ENCODE measurements at regions not wholly inside any gene's neighbourhood (a gene's known extent, or its start where the extent isn't known, plus 50 kb on each side); places are given as distances from the start of the nearest gene placed in this dataset.

DNA sequence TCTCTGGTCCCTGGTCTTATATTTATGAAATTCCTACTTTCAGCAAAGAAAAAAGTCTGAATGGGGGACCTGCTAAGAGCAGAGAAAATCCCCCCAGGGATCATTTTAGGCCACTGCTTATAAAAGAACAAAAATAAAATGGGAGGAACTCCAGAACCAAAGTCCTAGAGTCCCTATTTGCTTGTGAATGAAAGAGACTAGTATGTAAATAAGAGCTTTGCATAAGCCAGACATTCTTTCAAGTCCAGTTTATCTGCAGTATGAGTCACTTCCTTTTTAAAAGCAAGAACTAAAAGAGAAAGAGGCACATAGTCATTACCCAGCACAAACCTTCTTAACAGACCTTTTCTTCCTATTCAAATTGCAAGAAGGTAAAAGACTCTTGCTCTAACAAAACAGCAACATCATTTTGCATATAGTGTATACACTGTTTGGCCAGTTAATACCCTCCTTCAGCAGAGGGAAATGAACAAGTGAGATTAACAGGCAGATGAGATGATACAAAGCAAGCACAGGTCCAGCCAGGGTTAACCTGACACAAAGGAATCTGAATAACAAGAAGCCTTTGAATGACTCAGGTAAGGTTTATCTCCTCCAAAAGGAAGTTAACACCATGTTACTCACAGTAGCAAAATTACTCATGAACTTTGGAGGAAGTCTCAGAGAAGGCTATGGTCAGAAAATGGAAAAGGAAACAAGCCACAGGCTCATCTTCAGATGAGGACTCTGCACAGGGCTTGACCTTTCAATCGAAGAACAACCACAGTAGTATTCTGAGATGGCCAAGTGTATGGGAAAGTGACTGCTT lies 87.3 kb downstream of the PHLDA1 start:
- TF ChIP-seq, protein P1, sequence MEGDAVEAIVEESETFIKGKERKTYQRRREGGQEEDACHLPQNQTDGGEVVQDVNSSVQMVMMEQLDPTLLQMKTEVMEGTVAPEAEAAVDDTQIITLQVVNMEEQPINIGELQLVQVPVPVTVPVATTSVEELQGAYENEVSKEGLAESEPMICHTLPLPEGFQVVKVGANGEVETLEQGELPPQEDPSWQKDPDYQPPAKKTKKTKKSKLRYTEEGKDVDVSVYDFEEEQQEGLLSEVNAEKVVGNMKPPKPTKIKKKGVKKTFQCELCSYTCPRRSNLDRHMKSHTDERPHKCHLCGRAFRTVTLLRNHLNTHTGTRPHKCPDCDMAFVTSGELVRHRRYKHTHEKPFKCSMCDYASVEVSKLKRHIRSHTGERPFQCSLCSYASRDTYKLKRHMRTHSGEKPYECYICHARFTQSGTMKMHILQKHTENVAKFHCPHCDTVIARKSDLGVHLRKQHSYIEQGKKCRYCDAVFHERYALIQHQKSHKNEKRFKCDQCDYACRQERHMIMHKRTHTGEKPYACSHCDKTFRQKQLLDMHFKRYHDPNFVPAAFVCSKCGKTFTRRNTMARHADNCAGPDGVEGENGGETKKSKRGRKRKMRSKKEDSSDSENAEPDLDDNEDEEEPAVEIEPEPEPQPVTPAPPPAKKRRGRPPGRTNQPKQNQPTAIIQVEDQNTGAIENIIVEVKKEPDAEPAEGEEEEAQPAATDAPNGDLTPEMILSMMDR (IDR thresholded peaks at IDR 0.05) = no peak
- no peak for TF ChIP-seq EP300 (IDR thresholded peaks at IDR 0.05)
